DOHH2 (cell line): ENCODE measurements at regions not wholly inside any gene's neighbourhood (a gene's known extent, or its start where the extent isn't known, plus 50 kb on each side); places are given as distances from the start of the nearest gene placed in this dataset.

Experiments used
- H3F3A ChIP-seq: fragments of 200-600 bp; sonication (generic), shearing (Covaris generic); 2 replicates; pipeline ENCODE4 v1.6.0; 2016; ENCODE audit warnings: antibody characterized with exemption, mild to moderate bottlenecking; ENCODE audit not compliant: control insufficient read depth, insufficient read depth
- H3K27ac ChIP-seq: fragments of 200-600 bp; sonication (generic); 2 replicates; pipeline ENCODE4 v1.5.1; 2014; ENCODE audit warnings: low read depth, mild to moderate bottlenecking, low read length, moderate library complexity
- H3K27me3 ChIP-seq: fragments of 200-600 bp; sonication (generic); 2 replicates; pipeline ENCODE4 v1.6.1; 2014; ENCODE audit warnings: mild to moderate bottlenecking, low read length, mixed read lengths; ENCODE audit not compliant: control insufficient read depth
- H3K36me3 ChIP-seq: fragments of 200-600 bp; sonication (generic); 2 replicates; pipeline ENCODE4 v1.6.1; 2014; ENCODE audit warnings: mild to moderate bottlenecking, low read length, moderate library complexity, mixed read lengths; ENCODE audit not compliant: control insufficient read depth
- H3K4me1 ChIP-seq: fragments of 200-600 bp; sonication (generic); 2 replicates; pipeline ENCODE4 v1.6.1; 2014; ENCODE audit warnings: mild to moderate bottlenecking, low read length, mixed read lengths; ENCODE audit not compliant: control insufficient read depth
- H3K4me2 ChIP-seq: fragments of 200-600 bp; sonication (generic); 2 replicates; pipeline ENCODE4 v1.6.0; 2014; ENCODE audit warnings: mild to moderate bottlenecking, low read length, moderate library complexity
- H3K4me3 ChIP-seq: fragments of 200-600 bp; sonication (generic); 2 replicates; pipeline ENCODE4 v1.5.1; 2014; ENCODE audit warnings: mild to moderate bottlenecking, low read length, mixed read lengths
- H3K79me2 ChIP-seq: fragments of 200-600 bp; sonication (generic); 2 replicates; pipeline ENCODE4 v1.6.1; 2014; ENCODE audit warnings: mild to moderate bottlenecking, low read length, mixed read lengths; ENCODE audit not compliant: control insufficient read depth
- H3K9me2 ChIP-seq: fragments of 200-600 bp; sonication (generic); replicated peaks from 2 replicates; pipeline ENCODE4 v1.6.1; 2014; ENCODE audit warnings: mild to moderate bottlenecking, low read length, mixed read lengths; ENCODE audit not compliant: control insufficient read depth
- H3K9me3 ChIP-seq: fragments of 200-600 bp; sonication (generic); 2 replicates; pipeline ENCODE4 v1.6.1; 2014; ENCODE audit warnings: antibody characterized with exemption, low read length, mixed read lengths; ENCODE audit not compliant: control insufficient read depth, insufficient read depth
- H4K20me1 ChIP-seq: fragments of 200-600 bp; sonication (generic); 2 replicates; pipeline ENCODE4 v1.6.0; 2014; ENCODE audit warnings: low read depth, mild to moderate bottlenecking, antibody characterized with exemption, low read length, moderate library complexity; ENCODE audit not compliant: control insufficient read depth, insufficient read depth
- CTCF ChIP-seq: fragments of 200-600 bp; sonication (generic); IDR thresholded peaks from one replicate; pipeline ENCODE4 v1.5.1; 2014; ENCODE audit warnings: antibody characterized with exemption, mild to moderate bottlenecking, low read depth, low read length; ENCODE audit not compliant: poor library complexity, severe bottlenecking
- EZH2phosphoT487 ChIP-seq: fragments of 200-600 bp; sonication (generic); IDR thresholded peaks from 2 replicates; pipeline ENCODE4 v1.6.1; 2017; ENCODE audit warnings: borderline replicate concordance, mild to moderate bottlenecking, antibody characterized with exemption, low read length, moderate library complexity, mixed read lengths

- Histone ChIP-seq H3K4me1 (peaks cover 41% of the 10 kb centered on the region), H3K4me3 (no peak overlapping the region), H3K27me3 (no peaks in the 10 kb centered on the region), H3K36me3 (no peaks in the 10 kb centered on the region), H3K9me2 (no peaks in the 10 kb centered on the region), H3K79me2 (no peaks in the 10 kb centered on the region), H4K20me1 (no peaks in the 10 kb centered on the region), H3K27ac (no peak overlapping the region), H3F3A (peaks cover 24% of the 10 kb centered on the region), H3K4me2 (no peak overlapping the region), H3K9me3 (no peaks in the 10 kb centered on the region)
- TF ChIP-seq EZH2phosphoT487 = no peak
- no peak for TF ChIP-seq CTCF
Measured at GRCh38 chr7:26096136-26096535, 55.9 kb upstream of the NFE2L3 start.

- Histone ChIP-seq H3F3A (peaks cover 24% of the 10 kb centered on the region), H3K4me1 (peaks cover 55% of the 10 kb centered on the region), H4K20me1 (no peaks in the 10 kb centered on the region), H3K4me2 (peak overlapping the region; percentile 59), H3K27ac (peak overlapping the region; percentile 34), H3K27me3 (no peaks in the 10 kb centered on the region), H3K9me2 (no peaks in the 10 kb centered on the region), H3K36me3 (no peaks in the 10 kb centered on the region), H3K9me3 (no peaks in the 10 kb centered on the region), H3K79me2 (peaks cover 13% of the 10 kb centered on the region), H3K4me3 (peak overlapping the region; percentile 35)
- TF ChIP-seq CTCF (no peak), EZH2phosphoT487 (no peak)
Measured at GRCh38 chr7:26097837-26098668, 53.9 kb upstream of the NFE2L3 start.

GRCh38 chr7:26099236-26099635 lies 52.8 kb upstream of the NFE2L3 start:
- H3F3A ChIP-seq = peaks cover 31% of the 10 kb centered on the region
- TF ChIP-seq EZH2phosphoT487 = no peak
- TF ChIP-seq CTCF = no peak
- H3K4me1 ChIP-seq = peaks cover 65% of the 10 kb centered on the region
- H3K4me3 ChIP-seq = no peak overlapping the region
- no peaks in the 10 kb centered on the region for H3K27me3 ChIP-seq
- H3K9me2 ChIP-seq = no peaks in the 10 kb centered on the region
- no peaks in the 10 kb centered on the region for H3K36me3 ChIP-seq
- no peaks in the 10 kb centered on the region for H4K20me1 ChIP-seq
- H3K27ac ChIP-seq = no peak overlapping the region
- no peak overlapping the region for H3K4me2 ChIP-seq
- peaks cover 16% of the 10 kb centered on the region for H3K79me2 ChIP-seq
- no peaks in the 10 kb centered on the region for H3K9me3 ChIP-seq
